ENCODE measurements at regions not wholly inside any gene's neighbourhood (a gene's known extent, or its start where the extent isn't known, plus 50 kb on each side); places are given as distances from the start of the nearest gene placed in this dataset.

GRCh38 chr12:75592086-75592485 is 80.7 kb upstream of the KRR1 start:
- Histone ChIP-seq H3K9me3 (replicated peaks; ENCODE audit: control insufficient read depth, insufficient read depth, low read depth, low read length) (no peaks in the 10 kb centered on the region; the same call in 1 of the 2 replicates), H3K27ac (ENCODE audit: extremely low read depth, low read depth, low read length) (no peak overlapping the region), H3K79me2 (ENCODE audit: control insufficient read depth, insufficient read depth, low read length) (no peaks in the 10 kb centered on the region), H3K4me3 (no peak overlapping the region), H3K4me2 (ENCODE audit: insufficient read depth, low read length) (no peak overlapping the region), H3K4me1 (replicated peaks in 1 of 2; ENCODE audit: control insufficient read depth in 2 of 2, insufficient read depth in 2 of 2, low read length in 2 of 2) (no peaks in the 10 kb centered on the region), H3K36me3 (ENCODE audit: control insufficient read depth, insufficient read depth, low read length) (no peaks in the 10 kb centered on the region), H3K27me3 (ENCODE audit: control insufficient read depth in 2 of 2, insufficient read depth in 2 of 2, low read length in 2 of 2) (no peaks in the 10 kb centered on the region), H3K9ac (ENCODE audit: insufficient read depth in 1 of 2, low read depth in 2 of 2, low read length in 2 of 2) (no peak overlapping the region), H4K20me1 (replicated peaks; ENCODE audit: control insufficient read depth, insufficient read depth, low read length) (no peaks in the 10 kb centered on the region), H2AFZ (ENCODE audit: low read depth, low read length) (no peak overlapping the region), H3K9me1 (ENCODE audit: control insufficient read depth, insufficient read depth, low read length) (no peaks in the 10 kb centered on the region)
- FAIRE-seq (no peak), DNase-seq (ENCODE audit: extremely low read depth in 1 of 4, low spot score in 3 of 4) (no peak), ATAC-seq (no peak)
- CTCF ChIA-PET (ENCODE audit: low intra/inter-chr PET ratio) = no interaction called here
- POLR2A ChIA-PET = interaction anchor here (1.0 kb wide), 1 partner anchor 8 kb away, joined by 3 read pairs; no protein-coding TSS in a partner anchor
- intact Hi-C loops (cut with micrococcal nuclease) (no loop called here), in situ Hi-C loops (cut with MboI) (no loop called here)
- TF ChIP-seq ZFX (CRISPR knock-in tag; IDR thresholded peaks at IDR 0.05) (no peak), SRSF7 (optimal IDR thresholded peaks at IDR 0.05; ENCODE audit: low read depth, low read length) (no peak), ZC3H11A (IDR thresholded peaks at IDR 0.05; ENCODE audit: low read depth, low read length) (no peak), ZNF76 (CRISPR knock-in tag; IDR thresholded peaks at IDR 0.05; ENCODE audit: borderline replicate concordance) (no peak), ZNF232 (CRISPR knock-in tag; IDR thresholded peaks at IDR 0.05) (no peak), ZNF24 (IDR thresholded peaks at IDR 0.05) (no peak), ZNF354B (CRISPR knock-in tag; IDR thresholded peaks at IDR 0.05) (no peak), ZNF57 (CRISPR knock-in tag; IDR thresholded peaks at IDR 0.05) (no peak), PRDM10 (IDR thresholded peaks at IDR 0.05; ENCODE audit: partially characterized antibody) (no peak), BRCA1 (IDR thresholded peaks at IDR 0.05) (no peak), BRCA1 (CRISPR knock-in tag; IDR thresholded peaks at IDR 0.05) (no peak), MCM7 (IDR thresholded peaks at IDR 0.05) (no peak)
- TF ChIP-seq, protein P1, sequence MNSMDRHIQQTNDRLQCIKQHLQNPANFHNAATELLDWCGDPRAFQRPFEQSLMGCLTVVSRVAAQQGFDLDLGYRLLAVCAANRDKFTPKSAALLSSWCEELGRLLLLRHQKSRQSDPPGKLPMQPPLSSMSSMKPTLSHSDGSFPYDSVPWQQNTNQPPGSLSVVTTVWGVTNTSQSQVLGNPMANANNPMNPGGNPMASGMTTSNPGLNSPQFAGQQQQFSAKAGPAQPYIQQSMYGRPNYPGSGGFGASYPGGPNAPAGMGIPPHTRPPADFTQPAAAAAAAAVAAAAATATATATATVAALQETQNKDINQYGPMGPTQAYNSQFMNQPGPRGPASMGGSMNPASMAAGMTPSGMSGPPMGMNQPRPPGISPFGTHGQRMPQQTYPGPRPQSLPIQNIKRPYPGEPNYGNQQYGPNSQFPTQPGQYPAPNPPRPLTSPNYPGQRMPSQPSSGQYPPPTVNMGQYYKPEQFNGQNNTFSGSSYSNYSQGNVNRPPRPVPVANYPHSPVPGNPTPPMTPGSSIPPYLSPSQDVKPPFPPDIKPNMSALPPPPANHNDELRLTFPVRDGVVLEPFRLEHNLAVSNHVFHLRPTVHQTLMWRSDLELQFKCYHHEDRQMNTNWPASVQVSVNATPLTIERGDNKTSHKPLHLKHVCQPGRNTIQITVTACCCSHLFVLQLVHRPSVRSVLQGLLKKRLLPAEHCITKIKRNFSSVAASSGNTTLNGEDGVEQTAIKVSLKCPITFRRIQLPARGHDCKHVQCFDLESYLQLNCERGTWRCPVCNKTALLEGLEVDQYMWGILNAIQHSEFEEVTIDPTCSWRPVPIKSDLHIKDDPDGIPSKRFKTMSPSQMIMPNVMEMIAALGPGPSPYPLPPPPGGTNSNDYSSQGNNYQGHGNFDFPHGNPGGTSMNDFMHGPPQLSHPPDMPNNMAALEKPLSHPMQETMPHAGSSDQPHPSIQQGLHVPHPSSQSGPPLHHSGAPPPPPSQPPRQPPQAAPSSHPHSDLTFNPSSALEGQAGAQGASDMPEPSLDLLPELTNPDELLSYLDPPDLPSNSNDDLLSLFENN (IDR thresholded peaks at IDR 0.05; ENCODE audit: low read depth in 2 of 2, low read length in 2 of 2) = no peak
- BruUV-seq (replicated peaks) = no TSS peak
- WGBS (ENCODE audit: insufficient coverage, low coverage, missing lambda C conversion rate) = 8% methylated on average over 5 of the region's 5 CpGs
